GM21515 (cell line): ENCODE measurements at regions not wholly inside any gene's neighbourhood (a gene's known extent, or its start where the extent isn't known, plus 50 kb on each side); places are given as distances from the start of the nearest gene placed in this dataset.

ENCODE experiments used
- ATAC-seq: cut with Tn5 transposase; IDR thresholded peaks from one replicate; pipeline ENCODE4 v1.9.1; 2021; ENCODE audit not compliant: unreplicated experiment

- ATAC-seq, result no peak
These were observed 328.9 kb upstream of the TBX3 start for GRCh38 chr12:115012861-115013235.

DNA sequence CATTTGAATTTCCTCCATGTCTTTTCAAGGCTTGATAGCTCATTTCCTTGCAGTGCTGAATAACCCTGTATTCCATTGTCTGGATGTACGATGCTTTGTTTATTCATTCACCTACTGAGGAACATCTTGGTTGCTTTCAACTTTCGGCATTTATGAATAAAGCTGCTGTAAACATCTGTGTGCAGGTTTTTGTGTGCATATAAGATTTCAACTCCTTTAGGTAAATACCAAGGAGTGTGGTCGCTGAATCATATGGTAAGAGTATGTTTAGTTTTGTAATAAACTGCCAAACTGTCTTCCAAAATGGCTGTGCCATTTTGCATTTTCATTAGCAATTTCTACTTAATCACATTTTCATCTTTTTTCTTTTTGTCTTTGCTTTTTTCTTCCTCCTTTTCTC, 327.7 kb upstream of the TBX3 start:
- no peak for ATAC-seq

DNA sequence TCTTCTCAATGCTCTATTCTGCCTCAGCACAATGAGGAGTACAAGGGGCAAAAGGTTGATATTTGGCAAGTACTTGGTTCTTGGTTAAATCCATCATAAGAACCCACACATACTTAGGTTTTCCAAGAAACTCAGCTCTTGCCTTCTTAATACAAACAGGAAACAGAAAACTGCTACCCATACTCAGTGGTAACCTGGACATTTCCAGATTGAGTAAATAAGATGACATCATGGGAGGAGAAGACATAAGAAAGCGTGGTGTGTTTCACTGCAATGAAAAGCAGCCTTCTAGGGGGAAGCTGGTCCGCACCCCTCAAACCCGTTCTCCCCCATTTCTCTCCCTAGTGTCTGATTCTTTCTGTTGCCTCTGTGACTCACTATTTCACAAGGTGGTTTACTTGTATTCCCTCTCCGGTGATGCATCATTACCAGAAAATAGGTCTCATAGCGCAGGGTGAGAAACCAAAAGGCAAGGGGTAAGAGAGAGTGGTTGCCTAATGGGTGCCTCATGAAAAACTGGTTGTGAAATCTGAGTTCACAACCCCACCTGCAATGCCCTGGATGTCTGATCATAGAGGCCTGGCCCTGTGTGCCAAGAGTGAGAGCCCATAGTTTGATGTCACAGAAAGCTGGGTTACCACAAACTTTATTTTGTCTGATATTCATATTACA, 326.5 kb upstream of the TBX3 start:
- no peak for ATAC-seq

DNA sequence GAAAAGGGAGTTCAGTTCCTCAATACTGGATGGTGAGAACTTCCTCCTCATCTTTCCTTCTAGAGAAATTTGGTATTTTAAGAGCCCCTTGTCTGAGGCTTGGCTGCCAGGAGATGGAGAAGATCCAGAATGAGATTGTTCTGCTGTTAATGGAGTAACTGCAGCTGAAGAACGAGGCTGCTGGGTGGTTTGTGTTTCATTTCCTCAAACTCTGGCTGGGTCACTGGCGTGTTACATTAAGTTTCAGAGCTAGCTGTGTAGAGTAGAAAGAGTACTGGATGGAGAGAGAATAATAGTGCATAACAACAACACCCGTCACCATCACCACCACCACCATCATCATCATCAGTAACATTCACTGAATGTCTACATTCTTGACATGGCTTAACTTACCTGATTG, 325.0 kb upstream of the TBX3 start:
- ATAC-seq, result peak; percentile 62

GRCh38 chr12:115004470-115005146, 320.6 kb upstream of the TBX3 start:
- no peak for ATAC-seq

DNA sequence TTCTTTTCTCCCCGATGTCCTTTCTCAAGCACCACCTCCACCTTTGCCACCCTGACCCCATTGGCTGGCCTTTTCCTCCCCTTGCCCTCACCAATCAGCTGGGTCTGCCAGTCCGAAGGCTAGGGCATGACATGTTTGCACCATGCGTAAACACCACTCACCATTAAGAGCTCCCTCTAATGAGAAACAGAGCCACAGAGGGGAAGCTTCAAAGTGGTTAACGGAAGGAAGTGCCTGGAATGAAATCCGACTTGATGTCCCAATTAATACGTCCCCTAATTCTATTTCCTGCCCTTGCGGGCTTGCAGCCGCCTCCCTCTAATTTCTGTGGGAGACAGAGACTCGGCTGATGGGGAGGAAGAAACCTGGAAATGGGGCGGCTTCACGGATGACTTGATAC, 318.5 kb upstream of the TBX3 start:
- no peak for ATAC-seq

- ATAC-seq, result no peak
These were observed 317.7 kb upstream of the TBX3 start for GRCh38 chr12:115001571-115002180.

- ATAC-seq, result no peak
These were observed 316.1 kb upstream of the TBX3 start for GRCh38 chr12:115000038-115000437.

DNA sequence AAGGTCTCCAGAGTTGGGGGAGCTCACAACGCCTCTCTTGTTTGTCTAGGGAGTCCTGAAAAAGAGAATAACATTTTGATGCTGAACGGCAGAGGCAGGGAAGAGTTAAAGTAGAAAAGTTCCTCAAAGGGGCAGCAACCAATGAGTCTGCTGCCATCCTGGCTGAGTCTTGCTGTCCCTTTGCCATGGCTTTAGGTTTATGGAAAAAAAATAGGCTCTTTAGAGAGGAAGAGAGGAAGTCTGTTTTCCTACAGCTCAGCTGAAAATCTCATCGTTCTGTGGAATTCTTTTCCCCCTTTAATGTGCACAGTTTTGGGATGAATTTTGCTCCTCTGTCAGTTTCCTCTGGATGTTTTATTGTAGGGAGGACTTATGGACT, 314.8 kb upstream of the TBX3 start:
- no peak for ATAC-seq

GRCh38 chr12:114998118-114998749, 314.3 kb upstream of the TBX3 start:
- no peak for ATAC-seq

GRCh38 chr12:114996382-114996781, 312.4 kb upstream of the TBX3 start:
- no peak for ATAC-seq

GRCh38 chr12:114995891-114996290, 311.9 kb upstream of the TBX3 start:
- ATAC-seq, result no peak

DNA sequence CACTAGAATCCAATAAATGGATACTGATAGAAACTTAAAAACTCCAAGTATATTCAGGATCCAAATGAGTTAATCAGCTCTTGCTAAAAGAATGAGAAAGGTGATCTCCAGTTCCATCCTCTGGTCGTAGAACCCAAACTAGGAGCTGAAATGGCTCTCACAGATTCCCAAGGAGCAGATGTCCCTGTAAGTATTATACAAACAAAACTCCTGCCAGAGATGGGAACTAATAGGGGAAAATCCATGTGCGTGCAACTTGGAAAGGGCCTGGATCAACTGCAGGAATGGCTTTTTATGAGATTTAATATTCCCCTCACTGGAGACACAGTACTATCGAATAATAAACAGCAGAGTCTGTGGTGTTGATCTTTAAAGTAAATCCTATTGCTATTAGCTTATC, 309.2 kb upstream of the TBX3 start:
- ATAC-seq, result no peak

GRCh38 chr12:114992443-114992842, 308.5 kb upstream of the TBX3 start:
- ATAC-seq, result no peak

DNA sequence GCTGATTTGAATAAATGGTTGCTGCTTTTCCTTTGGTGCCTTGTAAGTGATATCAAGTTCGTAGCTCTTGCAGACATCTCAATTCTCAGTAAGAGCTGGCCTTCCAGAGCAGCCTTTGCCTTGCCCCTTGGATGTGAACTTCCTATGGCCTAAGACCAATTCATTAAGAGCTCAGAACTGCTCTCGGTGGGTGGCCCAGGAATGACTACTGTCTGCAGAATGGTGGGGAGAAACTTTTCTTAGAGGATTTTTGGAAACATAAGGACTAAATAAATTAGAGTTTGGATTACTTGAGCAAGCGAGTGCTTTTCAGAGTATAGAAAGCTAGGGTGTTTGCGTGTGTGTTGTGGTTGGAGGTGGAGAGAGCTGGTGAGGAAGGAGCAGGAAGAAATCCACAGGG, 306.4 kb upstream of the TBX3 start:
- no peak for ATAC-seq

DNA sequence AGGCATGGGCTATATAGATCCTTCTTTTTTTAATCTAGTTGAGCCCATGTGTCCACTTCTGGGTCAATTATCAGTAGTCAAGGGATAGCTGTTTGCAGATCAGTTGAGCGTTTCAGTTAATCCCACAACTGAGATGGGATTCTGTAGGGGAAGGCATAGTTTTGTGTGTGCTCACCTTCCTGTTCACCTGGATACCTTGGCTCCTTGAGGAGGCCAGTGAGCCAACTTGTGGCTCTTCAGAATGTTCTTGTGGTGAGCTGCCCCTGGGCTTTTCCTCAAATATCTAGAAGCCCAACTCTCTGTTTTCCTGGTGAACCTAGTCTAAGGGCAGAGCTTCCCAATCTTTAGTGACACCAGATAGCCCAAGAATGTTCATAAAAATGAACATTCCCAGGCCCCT, 302.9 kb upstream of the TBX3 start:
- ATAC-seq, result no peak

GRCh38 chr12:114986178-114986714, 302.3 kb upstream of the TBX3 start:
- ATAC-seq, result no peak

- no peak for ATAC-seq
These were observed 300.7 kb upstream of the TBX3 start for GRCh38 chr12:114984634-114985061.

DNA sequence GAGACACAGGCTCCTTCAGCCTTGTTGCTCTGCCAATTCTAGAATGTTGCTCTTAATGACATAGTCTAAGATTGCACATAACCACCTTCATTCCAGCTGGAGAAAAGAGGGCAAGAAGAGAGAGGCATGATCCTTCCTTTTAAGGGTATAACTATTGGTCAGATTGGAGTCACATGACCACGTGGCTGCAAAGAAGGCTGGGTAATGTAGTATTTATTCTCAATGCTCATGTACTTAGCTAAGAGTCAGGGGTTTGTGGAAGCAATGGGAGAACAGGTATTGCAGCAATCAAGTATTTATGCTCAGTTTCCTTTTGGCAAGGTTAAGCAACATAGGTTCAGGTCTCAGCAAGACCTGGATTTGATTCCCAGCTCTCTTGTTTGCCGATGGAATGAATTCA, 298.8 kb upstream of the TBX3 start:
- no peak for ATAC-seq

DNA sequence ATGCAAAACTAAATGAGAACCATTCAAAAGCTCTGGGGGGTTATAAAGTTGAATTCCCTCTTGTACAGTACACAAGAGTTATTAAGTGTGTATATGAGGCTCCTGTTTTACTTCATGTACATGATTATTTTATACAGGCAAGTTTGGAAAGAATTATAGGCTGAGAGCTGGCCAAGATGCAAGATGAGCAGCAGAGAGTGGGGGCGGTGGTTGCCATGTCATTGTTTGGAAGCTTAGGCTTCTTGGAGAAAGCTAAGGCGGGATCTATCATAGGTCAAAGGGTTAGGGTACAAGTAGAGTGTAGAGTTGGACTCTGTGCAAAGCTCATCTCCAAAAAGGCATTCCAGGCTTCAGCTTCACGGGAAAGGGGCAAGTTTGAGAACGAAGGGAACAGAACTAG, 297.1 kb upstream of the TBX3 start:
- no peak for ATAC-seq

- no peak for ATAC-seq
These were observed 293.0 kb upstream of the TBX3 start for GRCh38 chr12:114976959-114977358.

- no peak for ATAC-seq
These were observed 292.4 kb upstream of the TBX3 start for GRCh38 chr12:114976372-114976771.
